ENCODE measurements at regions not wholly inside any gene's neighbourhood (a gene's known extent, or its start where the extent isn't known, plus 50 kb on each side); places are given as distances from the start of the nearest gene placed in this dataset.

- DNase-seq: no peak
Measured at GRCh38 chr17:13297183-13297582, 279.4 kb upstream of the ELAC2 start.

DNA sequence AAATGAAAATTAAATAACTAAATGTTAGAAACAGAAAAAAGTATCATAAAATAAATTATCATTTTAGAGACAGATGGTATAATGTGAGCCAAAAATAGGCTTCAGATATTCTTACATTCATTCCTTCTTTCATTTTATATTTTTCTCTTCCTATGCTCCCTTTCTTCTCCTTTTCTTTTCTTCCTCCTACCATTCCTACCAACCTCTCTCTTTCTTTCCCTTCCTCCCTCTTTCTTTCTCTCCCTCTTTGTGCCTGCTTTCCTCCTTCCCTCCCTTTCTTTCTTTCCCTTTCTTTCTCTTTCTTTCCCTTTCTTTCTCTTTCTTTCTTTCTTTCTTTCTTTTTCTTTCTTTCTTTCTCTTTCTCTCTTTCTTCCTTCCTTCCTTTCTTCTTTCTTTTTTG is 275.6 kb upstream of the ELAC2 start:
- DNase-seq: no peak

GRCh38 chr17:13292291-13292690 is 274.5 kb upstream of the ELAC2 start:
- no peak for DNase-seq

GRCh38 chr17:13288248-13288647 is 270.4 kb upstream of the ELAC2 start:
- DNase-seq: no peak

- DNase-seq: no peak
Measured at GRCh38 chr17:13287226-13287625, 269.4 kb upstream of the ELAC2 start.

DNA sequence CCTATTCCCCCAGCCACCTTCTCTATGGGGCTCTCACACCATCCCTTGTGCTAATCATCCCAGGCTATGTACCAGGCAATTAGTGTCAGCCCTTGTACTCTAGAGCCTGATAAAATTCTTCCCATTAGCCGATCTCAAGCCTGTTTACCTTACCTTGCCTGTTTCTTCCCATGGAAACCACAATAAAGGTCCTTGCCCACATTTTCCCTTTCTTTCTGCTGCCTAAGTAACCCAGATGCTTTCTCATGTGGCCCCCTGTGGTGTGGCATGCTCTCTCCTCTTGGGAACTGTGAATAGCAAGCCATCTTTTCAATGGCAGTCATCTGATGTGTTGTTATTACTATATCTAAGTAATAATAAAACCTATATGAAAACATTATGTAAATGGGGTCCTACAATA is 265.8 kb upstream of the ELAC2 start:
- no peak for DNase-seq

- DNase-seq: no peak
Measured at GRCh38 chr17:13281626-13282025, 263.8 kb upstream of the ELAC2 start.

DNA sequence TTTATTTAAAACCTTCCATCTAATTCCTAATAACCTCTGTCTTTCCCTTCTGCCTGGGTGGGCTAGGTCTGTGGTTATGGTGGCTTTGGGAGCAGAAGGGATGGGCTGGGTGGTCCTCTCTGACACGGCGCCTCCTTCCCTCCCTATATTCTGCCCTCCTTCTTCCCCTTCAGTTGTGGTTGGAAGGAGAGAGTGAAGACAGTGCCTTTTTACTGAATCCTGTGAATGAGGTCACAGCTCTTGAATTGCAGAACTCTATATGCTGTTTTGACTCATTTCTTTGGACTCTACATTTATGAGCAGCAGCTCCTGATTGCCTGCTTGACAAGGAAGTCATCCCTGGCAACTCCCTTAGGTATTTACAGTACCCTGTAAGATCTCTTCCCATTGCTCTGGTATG is 256.0 kb upstream of the ELAC2 start:
- DNase-seq: no peak

DNA sequence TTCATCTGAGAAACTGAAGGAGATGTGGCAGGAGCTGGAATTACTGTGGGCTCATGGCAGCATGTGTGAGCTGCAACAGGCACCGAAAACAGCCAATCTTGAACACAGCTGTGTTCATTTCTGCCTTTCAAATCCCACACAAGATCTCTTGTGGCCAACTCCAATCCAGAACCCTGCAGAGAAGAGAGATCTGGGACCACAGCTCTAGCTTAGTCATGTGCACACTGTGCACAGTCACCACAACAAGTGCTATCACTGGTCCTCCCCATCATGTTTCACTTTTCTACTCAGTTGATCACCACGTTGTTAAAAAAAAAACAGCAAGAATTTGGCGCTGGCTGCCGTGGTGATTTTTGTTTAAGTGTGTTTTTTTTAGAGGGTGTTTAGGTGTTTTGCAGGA is 254.5 kb upstream of the ELAC2 start:
- DNase-seq: no peak

GRCh38 chr17:13268791-13269595 is 251.2 kb upstream of the ELAC2 start:
- DNase-seq: no peak

DNA sequence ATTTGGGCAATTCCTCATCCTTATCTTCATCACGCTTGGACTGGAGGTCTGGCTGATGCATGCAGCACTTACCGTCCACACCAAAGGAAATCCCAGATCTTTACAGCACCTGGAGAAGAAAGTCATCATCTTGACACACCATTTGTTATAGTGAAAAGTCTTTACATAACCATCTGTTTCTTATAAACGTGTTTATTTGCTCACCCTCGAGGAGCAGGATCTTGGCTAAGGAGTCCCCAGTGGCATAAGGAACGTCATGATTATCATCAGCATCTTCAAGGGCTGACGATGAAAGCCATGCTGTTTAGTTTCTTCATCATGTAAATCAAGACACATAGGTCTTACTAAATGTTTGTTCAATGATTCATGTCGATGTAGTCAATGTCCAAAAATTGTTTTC is 248.8 kb upstream of the ELAC2 start:
- DNase-seq: no peak

GRCh38 chr17:13265311-13265710 is 247.5 kb upstream of the ELAC2 start:
- no peak for DNase-seq

GRCh38 chr17:13263746-13264145 is 245.9 kb upstream of the ELAC2 start:
- no peak for DNase-seq

GRCh38 chr17:13256545-13256944 is 238.7 kb upstream of the ELAC2 start:
- DNase-seq: no peak

- DNase-seq: no peak
Measured at GRCh38 chr17:13253733-13254410, 236.0 kb upstream of the ELAC2 start.

- DNase-seq: no peak
Measured at GRCh38 chr17:13244513-13244912, 226.7 kb upstream of the ELAC2 start.

GRCh38 chr17:13243585-13243984 is 225.8 kb upstream of the ELAC2 start:
- no peak for DNase-seq

DNA sequence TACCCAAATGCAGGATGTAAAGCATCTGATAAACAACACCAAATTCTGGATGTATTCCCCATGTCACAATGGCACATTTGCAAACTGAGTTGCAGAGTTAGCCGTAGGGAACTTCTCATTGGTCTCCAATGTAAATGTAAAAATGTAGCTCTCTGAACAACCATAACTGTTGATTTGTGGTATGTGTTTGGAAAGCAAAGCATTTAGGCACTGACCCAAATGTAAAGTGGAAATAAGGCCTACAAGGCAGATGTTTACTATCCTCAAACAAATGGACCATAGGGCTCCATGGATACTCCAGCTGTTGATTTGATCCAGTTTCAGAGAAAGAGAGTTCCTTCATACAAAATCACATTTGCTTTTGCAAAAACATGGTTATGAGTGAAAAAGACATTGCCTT is 223.0 kb upstream of the ELAC2 start:
- DNase-seq: no peak

GRCh38 chr17:13230350-13231264 is 212.8 kb upstream of the ELAC2 start:
- no peak for DNase-seq

DNA sequence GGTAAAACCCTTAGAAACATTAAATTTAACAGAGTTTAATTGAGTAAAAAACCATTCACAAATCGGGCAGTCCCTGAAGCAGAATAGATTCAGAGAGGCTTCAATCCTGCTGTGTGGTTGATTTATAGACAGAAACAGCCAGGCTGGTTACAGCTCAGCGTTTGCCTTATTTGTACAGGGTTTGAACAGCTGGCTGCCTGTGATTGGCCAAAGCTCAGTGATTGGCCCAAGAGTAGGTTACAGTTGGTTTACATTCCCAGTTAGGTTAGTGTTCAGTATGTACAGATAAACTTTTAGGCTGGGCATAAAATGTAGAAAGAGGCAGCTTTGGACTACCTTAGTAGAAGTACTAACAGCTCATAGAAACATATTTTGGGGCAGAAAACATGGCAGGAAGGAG is 210.4 kb upstream of the ELAC2 start:
- DNase-seq: no peak

- no peak for DNase-seq
Measured at GRCh38 chr17:13222975-13223374, 205.1 kb upstream of the ELAC2 start.

DNA sequence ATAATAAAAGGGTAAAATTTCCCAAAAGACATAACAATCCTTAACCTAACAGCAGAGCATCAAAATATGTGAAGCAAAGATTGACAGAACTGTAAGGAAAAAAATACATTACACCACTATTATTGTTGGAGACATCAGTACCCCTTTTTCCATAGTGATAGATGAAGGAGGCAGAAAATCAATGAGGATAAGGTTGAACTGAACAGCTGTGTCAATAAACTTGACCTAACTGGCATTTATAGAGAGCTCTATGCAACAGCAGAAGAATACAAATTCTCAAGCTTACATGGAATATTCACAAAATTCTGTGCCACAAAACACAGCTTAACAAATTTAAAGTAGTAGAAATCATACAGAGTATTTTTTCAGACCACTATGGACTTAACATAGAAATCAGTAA is 195.0 kb upstream of the ELAC2 start:
- no peak for DNase-seq

DNA sequence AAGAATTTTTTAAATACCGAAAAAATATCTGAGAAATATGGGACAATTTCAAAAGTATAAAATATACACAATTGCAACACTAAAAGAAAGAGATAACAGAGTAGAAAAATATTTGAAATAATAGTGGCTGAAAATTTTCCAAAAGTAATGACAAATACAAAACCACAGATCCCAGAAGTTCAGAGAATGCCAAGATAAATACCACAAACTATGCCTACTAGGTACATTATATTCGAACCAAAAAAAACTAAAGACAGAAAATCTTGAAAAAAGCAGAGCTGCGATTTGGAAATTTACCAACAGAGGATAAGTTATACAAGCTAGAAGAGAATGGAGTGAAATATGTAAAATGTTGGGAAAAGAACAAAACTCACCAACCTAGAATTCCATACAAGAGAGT is 191.3 kb upstream of the ELAC2 start:
- DNase-seq: no peak

Measured in inflammatory macrophage treated with lipopolysaccharide for 4 hours (primary cell).